Sigmoid colon (tissue), 4 donors: ENCODE measurements at regions not wholly inside any gene's neighbourhood (a gene's known extent, or its start where the extent isn't known, plus 50 kb on each side); places are given as distances from the start of the nearest gene placed in this dataset.

Experiments used
- CTCF ChIP-seq, 4 experiments: fragments of 450-650 bp in 3 of 4; fragments of 200-600 bp in 1 of 4; IDR thresholded peaks; one replicate each; pipeline ENCODE4 v1.5.1; 2016 to 2019; ENCODE audit warnings: antibody characterized with exemption in 4 of 4, mild to moderate bottlenecking in 3 of 4, moderate library complexity in 2 of 4
- POLR2A ChIP-seq, 2 donors: fragments of 450-650 bp; IDR thresholded peaks; one replicate each; pipeline ENCODE4 v1.6.1; 2016; ENCODE audit warnings: antibody characterized with exemption in 2 of 2, mild to moderate bottlenecking in 2 of 2, moderate library complexity in 2 of 2
- POLR2AphosphoS5 ChIP-seq, 4 donors: sonication (generic); formaldehyde crosslinking; IDR thresholded peaks; one replicate each; pipeline ENCODE4 v1.6.1; 2017; ENCODE audit warnings: antibody characterized with exemption in 4 of 4

- no peak for TF ChIP-seq CTCF (IDR thresholded peaks at IDR 0.05)
- TF ChIP-seq POLR2A (IDR thresholded peaks at IDR 0.05) = no peak
- no peak for TF ChIP-seq POLR2AphosphoS5 (IDR thresholded peaks at IDR 0.05)
Measured at GRCh38 chr14:22220427-22220826, 368.6 kb downstream of the DAD1 start.
